NCI-H2171 treated with DMSO at 0.1 percent for 48 hours (cell line): ENCODE measurements at regions not wholly inside any gene's neighbourhood (a gene's known extent, or its start where the extent isn't known, plus 50 kb on each side); places are given as distances from the start of the nearest gene placed in this dataset.

ENCODE experiments used
- DNase-seq: peaks from one replicate; lab custom pipeline; 2025; lab: John Stamatoyannopoulos, UW

DNA sequence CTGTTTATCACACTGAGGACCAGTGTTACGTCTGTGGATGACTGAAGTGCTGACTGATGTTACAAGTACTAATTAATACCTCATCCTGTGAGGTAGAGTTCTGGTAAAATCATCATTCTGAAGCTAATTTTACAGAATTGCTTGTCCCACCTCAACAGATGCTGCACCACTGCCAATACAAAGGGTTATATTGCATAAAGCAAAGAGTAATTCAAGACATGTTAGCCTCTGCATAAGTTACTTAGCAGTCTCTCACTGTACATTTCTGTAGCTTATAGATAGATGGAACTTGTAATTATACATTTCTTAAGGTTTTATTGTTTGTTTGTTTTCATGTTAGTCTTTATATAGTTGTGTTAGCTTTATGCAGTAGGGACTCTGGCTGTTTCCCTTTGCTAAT, 513.6 kb downstream of the ANXA1 start:
- DNase-seq = no peak

DNA sequence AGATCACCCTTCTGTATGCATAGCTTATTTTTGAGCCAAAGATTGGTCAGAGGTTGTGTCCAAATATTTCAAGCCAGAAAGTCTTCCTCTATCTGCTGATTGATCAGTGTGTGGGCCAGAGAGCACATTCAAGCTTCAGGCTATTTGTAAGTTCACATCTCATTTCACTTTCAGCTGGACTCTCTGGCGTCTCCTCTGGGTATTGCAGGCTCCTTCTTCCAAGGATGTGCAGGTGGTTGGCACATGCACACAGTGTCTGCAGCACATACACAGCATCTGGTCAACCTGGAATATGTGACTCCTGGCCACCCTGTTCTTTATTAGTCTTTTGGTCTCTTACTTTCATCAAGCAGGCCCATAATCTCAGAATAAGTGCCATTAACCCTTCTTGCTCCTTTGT, 516.1 kb downstream of the ANXA1 start:
- DNase-seq = no peak

DNA sequence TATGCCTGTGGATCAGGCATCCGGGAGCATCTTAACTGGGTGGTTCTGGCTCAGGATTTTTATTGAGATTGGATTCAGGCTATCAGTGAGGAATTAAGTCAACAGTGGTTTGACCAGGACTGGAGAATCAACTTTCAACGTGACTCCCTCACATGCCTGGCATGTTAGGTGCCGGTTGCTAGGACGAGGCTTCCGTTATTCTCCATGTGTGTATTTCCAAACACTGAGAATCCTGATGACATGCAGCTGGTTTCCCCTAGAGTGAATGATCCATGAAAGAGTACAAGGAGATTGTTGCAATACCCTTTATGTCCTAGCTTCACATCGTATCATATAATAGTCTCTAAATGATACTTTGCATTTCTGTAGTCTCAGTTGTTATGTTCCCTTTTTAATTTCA, 529.2 kb downstream of the ANXA1 start:
- no peak for DNase-seq

DNA sequence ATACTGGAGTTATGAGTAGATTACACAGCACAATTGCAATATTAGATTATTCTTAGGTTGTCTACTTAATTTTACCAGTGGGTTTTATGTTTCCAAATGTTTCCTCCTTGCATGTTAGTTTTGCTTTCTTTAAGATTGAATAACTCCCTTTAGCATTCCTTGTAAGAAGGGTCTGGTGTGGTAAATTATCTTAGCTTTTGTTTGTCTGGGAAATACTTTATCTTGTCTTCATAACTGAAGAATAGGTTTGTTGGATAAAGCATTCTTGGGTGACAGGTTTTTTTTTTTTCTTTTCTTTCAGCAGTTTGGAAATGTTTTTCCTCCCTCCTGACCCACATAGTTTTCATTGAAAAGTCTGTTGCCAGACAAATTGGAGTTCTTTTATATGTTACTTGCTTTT, 531.1 kb downstream of the ANXA1 start:
- DNase-seq = no peak

DNA sequence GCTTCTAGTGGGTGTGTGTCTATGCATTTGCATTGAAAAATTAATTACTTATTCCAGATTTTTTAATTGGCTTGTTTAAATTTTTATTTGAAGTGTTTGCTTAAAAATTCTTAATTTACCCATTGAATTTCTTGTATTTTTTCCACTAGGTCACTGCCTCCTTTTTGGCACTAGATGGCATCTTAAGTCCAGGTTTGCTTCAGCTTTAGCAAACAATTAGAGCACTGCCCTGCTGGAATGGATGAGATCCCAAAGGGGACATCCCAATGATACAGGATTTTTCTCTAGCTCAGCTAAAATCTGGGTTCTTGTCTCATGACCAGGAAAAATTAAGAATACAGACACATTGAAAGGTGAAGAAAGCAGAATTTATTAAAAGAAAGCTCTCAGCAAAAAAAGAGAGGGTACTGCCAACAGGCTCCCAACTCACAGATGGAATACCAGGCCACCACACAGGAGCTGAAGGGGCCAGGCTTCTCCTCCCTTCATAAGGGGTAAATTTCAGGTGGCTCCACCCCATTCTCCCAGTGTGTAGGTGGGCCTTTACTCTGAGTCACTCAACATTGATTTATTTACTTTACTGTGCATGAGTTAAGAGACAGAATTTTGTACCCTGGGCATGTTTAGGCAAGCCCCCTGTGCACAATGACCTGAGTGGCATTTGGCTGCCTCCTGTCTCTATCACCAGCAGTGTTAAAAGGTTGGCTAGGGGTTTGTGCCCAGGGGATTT, 532.4 kb downstream of the ANXA1 start:
- DNase-seq = peak; percentile 41

DNA sequence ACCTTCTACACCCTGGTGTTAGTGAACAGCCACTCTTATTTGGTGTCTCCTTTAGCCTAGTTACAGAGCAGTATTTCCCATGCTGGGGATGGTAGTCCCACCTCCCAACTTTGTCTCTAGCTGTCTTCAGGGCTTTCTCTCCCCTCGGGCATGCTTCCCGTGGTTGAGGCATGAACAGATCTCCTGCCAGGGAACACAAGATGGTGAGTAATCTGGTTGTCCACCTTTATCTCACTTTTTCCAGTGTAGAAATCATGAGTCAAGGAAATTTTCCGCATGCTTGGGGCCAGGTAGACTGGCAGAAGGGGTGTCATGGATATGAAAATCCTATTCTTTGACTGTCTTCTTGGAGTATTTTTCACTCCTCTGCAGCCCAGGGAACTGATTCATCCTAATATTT, 532.9 kb downstream of the ANXA1 start:
- no peak for DNase-seq

DNA sequence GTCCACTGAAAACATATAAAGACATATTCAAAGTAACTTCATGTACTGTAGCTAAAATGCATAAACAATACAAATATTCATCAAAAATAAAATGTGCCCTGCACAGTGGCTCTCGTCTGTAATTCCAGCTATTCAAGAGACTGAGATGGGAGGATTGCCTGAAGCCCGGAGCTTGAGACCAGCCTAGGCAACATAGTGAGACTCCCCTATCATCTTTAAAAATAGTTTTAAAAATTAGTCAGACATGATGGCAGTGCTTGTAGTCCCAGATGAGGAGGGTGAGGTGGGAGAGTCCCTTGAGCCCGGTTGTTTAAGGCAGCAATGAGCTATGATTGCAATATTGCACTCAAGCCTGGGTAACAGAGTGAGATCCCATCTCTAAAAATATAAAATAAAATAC, 534.1 kb downstream of the ANXA1 start:
- no peak for DNase-seq

DNA sequence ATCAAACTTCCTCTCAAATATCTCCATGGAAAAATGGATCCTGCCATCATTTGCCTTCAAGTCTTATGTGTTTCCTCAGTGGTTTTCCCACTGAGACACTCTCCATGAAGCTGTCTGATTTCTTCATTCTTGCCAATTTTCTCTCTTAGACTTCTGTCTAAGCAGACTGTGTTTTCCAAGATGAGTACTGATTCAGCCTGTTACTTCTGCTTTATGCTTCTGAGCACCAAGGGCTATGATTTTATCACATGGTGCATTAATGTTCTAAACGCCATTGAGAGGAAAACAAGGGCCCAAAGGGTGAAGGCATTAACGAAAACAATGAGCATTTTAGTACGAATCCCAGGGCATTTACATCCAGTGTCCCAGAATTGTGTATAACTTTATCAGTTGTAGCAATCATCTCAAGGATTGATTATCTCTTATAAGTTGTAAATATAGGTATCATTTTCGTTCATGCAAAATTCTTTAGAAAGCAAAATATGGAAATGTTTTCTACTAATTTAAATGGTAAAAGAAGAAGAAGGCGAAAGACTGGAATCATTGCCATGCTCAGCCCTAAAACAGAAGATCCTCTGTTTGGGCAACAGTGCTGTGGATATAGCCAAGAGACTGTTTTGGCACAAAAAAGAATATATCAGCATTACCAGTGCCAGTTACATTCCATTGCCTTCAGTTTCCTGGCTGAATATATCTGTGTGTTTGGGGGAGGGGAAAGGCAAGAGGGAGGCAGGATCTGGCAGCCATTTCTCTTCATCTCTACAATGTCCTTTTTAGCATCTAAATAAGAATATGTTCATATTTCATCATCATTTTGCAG, 537.6 kb downstream of the ANXA1 start:
- DNase-seq = no peak

DNA sequence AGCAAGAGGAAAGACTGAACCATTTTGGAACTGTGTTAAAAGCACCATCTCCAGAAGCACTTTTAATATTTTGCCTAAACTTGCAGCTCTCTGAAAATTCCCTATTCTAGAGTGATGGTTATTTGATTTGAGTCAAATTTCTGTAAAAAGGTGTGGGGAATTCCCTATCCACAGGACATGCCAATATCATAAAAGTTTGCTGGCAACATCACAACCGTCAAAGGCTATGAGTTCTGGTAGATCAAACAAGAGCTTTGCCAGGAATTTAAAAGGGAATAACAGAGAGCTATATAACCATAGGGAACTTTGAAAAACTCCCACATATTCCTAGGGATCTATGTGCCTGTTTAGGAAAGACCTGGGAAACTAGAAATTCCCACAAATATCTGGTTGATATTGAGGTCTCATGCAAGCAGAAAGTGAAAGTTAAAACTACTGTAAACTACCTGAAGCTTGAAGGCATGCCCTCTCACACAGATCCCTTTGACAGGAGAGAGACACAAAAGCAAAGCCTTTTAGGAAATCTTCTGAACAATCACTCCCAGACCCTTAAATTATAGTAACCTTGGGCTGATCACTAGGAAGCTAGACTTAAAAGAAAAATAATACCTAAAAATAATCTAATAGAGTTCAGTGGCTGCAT, 549.9 kb downstream of the ANXA1 start:
- no peak for DNase-seq

DNA sequence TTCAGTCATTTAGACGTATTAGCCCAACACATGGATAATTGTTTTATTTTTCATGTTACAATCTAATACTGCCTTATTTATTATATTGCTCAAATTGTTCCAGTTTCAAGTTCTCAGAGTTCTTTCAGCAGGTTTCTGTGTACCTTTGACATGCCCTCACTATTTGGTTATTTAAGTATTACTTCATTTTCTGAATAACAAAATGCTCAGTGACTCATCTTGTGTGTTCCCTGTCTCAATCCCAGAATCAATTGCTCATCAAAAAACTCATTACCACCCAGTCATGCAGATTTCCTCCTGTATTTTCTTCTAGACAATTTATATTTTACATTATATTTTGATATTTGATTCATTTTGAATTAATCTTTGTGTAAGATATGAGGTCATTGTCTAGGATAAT, 562.6 kb downstream of the ANXA1 start:
- DNase-seq = no peak

DNA sequence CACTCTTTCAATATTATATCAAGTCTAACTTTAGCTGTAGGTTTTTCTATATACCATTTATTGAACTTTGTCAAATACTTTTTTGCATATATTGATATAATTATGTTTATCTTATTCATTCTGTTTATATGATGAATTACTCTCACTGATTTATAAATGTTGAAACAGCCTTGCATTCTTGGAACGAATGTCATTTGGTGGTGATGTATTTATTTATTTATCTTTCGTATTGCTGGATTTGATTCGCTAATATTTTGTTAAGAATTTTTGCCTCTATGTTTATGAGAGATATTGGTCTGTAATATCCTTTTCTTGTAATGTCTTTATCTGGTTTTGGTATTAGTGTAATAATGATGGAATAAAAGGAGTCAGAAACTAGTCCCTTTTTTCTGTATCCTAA, 563.9 kb downstream of the ANXA1 start:
- no peak for DNase-seq

DNA sequence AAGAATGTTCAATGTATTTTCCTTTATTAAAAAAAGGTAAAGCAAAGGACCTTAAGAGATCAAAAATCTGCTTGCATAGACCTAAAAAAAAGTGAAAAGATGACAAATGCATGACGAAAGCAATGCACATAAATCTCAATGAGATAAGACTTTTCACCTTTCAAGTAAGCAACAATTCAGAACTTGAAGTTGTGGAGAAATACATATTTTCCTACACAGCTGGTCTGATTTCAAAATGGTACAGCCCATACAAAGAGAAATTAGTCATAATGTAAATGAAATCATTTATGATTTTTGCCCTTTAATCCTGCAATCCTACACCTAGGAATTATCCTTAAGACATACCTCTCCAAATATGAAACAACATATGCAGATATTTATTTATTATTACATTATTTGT, 568.0 kb downstream of the ANXA1 start:
- no peak for DNase-seq

DNA sequence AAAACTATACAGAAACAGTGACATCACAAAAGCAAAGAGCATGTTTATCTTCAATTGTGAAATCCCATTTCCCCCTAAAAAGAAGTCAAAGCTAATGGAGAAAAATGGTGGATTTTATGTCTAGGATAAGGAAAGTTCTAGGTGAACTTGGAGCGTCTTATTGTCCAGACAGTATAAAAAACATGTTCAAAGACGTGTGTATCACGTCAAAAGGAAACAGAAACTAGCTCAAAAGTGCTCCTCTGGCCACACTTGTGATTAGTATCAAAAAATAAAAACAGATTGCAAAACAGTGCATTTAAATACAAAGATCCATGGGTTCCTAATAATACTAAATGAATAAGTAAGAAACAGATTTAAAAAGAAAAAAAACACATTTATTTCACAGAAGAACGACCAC, 568.9 kb downstream of the ANXA1 start:
- no peak for DNase-seq

DNA sequence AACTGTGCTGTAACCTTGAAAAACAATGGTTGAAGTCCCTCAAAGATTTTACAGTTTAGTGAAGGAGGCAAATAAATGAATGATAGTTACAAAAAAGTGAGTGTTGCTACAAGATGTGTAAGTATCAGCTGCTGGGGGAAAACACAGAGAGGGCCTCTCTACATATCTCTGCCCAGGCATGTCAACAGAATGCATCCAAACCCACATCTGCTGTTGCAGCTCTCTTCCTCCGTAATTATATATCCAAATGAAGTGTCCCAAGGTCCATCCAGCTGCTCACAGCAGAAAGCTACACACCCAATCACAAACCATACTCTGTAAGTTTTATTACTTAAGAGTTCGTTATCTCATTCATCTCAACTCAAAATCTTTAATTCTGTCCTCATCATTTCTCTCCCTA, 584.6 kb downstream of the ANXA1 start:
- no peak for DNase-seq

DNA sequence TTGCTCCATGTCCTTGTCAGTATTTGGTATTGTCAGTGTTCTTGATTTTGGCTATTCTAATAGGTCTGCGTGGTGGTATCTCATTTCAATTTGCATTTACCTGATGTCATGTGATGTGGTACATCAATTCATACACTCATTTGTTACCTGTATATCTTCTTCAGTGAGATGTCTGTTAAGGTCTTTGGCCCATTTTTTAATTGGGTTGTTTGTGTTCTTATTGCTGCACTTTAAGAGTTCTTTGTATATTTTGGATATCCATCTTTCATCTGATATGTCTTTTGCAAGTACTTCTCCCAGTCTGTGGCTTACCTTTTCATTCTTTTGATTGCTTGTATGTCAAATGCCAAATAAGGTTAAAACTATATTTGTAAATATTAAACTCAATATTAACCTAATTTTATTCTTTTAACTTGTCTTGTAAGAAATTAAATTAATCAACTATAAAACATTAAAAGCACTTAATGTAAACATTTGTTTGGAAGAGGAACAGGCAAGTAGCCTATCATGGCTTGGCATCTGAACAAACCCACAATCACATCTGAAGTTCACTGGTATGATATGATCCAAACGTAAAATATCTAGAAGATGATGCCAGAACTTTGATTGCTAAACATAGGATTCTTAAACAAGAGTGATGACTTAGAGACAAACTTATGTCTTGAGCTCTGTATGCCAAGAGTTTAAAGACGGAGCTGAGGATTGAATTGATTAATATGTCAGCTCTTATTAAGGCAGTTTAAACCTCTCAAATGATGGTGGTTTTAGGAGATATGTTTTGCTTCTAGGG, 587.3 kb downstream of the ANXA1 start:
- no peak for DNase-seq

DNA sequence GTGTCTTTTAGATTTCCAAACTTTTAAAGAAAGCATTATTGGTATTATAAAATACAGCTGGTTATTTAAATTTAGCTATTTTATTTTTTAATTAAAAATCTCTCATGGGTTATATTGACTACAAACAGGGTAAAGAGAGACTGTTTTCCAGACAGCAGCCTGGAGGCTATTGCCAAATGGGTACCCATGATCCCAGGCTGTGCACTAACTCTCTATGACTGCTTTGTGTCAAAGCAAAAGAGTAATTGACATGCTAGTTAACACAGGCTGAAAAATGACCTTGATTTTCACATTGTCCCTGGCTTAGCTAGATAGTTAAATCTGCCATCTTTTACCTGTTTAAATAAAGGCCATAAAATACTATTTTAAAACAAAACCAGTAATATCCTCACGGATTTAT, 589.7 kb downstream of the ANXA1 start:
- DNase-seq = no peak

DNA sequence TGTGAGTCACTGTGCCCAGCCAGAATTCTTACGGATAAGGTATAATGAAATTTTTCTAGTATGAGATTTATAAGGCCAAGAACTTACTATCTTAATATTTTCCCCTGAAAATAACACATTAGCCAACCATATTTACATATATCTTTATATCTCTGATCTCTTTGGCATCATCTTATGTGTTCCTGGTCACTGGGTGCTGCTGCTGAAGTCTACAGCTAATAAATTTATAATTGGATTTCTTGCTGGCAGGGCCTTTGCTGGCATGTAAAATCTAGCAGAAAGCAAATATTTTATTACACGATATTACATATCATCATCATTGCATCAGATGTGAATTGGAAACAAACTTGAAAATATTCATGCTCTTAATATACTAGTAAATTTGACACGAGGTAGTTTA, 590.7 kb downstream of the ANXA1 start:
- DNase-seq = no peak

DNA sequence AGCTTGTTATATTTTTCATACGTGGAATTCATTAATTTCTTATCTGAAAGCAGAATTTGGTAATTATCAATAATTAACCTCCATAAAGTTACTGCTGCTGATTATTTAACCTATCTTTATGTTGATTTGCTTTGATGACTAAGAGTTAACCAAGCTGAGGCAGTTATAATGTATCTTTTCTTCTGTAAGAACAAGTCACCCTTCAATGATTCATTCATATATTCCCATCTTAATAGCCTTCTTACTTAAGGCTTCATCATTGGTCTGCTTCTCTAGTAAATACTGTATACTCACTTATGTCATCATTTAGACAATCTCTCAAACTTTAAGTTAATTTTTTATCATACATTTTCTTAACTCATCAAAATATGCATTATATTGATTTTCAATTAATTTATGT, 592.2 kb downstream of the ANXA1 start:
- no peak for DNase-seq

DNA sequence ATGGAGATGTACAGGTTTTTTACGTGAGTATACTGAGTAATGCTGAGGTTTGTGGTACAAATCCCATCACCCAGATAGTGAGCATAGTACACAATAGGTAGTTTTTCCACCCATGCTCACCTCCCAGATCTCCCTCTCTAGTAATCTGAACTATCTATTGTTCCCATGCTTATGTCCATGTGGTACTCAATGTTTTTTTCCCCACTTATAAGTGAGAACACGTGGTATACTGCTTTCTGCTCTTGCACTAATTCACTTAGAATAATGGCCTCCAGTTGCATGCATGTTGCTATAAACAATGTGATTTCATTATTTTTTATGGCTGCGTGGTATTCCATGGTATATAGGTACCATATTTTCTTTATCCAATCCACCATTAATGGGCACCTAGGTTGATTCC, 593.9 kb downstream of the ANXA1 start:
- DNase-seq = no peak

DNA sequence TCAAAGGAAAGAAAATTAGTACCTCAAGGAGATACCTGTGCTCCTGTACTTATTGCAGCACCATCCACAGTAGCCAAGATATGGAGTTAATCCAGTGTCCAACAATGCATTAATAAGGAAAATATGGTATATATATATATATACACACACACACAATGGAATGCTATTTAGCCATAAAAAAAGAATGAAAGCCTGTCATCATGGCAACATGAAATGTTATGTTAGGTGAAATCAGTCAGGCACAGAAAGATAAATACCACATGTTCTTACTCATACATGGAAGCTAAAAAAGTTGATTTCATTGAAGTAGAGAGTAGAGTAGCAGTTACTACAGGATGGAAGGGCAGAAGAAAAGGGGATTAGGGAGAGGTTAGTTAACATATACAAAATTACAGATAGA, 601.5 kb downstream of the ANXA1 start:
- DNase-seq = no peak

DNA sequence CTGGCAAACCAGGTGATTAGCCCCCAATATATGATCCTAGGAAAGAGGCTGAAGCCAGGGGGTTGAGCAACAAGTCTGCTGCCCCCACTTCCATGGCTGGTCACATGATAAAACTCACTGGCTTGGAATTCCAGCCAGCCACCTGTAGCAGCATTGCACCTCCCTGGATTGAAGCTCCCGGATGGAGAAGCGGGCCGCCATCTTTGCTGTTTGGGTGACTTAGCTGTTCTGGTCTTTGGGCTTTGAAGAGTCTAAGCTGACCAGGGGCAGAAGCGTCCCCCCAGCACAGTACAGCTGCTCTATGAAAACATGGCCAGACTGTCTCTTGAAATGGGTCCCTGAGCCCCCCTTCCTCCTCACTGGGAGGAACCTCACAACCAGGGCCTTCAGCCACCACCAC, 610.2 kb downstream of the ANXA1 start:
- no peak for DNase-seq

DNA sequence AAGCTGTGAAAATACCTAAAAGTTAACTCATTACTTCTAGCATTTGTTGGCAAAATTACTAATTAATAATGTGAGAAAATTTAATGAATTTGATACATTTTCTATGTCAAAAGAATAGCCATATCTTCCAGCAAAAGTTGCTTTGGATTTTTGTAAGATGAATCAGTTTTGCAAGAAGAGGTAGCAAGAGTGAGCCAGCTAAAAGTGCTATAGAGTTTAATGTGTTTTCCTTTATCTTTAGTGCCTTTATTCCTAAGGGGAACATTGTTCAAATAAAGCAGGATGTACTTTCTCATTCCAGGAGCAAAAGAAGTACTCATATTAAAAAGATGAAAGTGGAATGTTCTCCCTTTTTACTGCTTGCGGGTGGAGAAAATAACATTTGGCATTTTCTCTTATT, 622.2 kb downstream of the ANXA1 start:
- no peak for DNase-seq

DNA sequence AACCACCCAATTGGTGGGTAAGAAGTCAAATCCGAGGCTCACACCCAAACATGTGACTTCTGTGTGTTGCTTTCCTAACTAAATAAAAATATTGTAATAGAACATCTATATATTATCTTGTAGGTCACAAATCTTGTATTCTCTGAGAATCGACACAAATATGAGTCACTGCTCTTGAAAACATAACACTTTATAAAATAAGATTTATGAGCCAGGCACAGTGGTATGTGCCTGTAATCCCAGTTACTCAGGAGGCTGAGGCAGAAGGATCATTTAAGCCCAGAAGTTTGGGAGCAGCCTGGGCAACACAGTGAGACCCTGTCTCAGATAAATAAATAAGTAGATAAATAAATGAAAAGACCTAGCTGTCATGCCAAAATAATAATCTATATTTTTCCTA, 624.1 kb downstream of the ANXA1 start:
- DNase-seq = no peak
